Umbilical cord (tissue), 1 donor: ENCODE measurements at regions not wholly inside any gene's neighbourhood (a gene's known extent, or its start where the extent isn't known, plus 50 kb on each side); places are given as distances from the start of the nearest gene placed in this dataset.

ENCODE experiments used
- DNase-seq: peaks from one replicate; pipeline ENCODE4 v3.0.0-alpha.2; 2015; ENCODE audit warnings: low spot score

DNA sequence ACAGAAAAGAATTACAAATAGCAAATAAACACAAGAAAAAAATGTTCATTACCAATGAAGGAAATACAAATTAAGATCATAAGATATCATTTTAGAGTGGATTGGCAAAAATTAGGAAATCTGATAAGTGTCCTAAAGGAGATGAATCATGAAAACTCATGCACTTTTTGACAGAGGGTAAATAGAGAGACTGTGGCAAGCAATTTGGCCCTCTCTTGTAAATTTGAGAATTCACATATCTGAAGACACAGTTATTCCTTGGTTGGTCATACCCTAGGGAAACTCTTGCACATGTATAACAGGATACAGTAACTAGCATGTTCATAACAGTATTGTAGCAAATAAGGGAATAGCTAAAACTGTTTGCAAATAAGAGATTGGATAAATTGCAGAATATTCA, 246.0 kb upstream of the GADL1 start:
- no peak for DNase-seq

DNA sequence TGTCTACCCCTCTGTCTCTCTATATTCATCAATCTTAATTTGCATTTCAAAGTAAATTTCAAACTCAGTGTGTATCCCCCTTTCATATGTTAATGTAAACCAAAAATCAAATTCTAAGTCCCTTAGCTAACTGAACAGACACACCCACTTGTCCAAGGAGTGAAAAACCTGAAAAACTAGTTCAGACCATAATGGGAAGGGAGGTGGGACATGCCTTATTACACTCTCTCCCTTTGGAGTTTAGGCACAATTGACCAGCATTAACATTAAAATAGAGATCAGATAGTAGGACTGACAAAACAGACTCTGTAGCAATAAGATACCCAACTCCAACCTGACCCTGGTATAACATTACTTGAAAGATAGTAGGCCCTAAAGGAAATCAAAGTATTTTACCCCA, 247.7 kb upstream of the GADL1 start:
- no peak for DNase-seq

GRCh38 chr3:31142543-31142942, 248.1 kb upstream of the GADL1 start:
- DNase-seq: no peak

GRCh38 chr3:31145062-31145461, 250.6 kb upstream of the GADL1 start:
- DNase-seq: no peak

- DNase-seq: no peak
Observed at GRCh38 chr3:31147550-31147949, 253.1 kb upstream of the GADL1 start.

- DNase-seq: no peak
Observed at GRCh38 chr3:31157047-31157694, 262.7 kb upstream of the GADL1 start.

DNA sequence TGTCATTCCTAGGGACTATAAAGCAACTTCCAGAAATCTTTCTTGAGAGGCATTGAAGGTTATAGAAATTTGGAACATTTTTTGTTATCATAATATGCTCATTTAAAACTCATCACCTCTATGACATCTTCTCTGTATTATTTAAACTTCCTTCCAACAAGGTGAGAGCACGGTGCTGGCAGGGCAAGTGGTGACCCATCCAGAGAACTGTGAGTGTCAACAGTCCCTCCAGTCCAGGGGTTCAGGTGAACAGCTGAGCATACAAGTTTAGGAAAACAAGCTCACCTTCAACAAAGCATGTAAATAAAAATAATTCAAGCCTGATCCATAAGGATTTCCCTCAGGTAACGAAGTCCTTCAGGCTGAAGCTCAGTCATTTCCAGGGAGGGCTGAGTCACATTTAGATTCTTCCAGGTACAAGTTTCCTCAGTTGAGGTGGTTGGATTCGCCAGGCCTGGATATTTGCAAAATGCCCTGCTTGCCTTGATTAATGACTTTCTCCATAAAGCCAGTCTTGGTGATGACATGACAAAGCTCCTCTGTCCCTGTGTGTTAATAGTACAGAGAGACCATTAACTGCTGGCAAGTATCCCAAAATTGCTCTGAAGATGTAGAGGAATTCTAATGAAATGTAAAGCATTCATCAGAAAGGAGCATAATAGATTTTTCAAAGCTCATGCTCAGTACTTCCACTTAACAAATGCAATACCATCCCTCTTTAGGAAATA, 263.6 kb upstream of the GADL1 start:
- peak; percentile 47 for DNase-seq

- DNase-seq: no peak
Observed at GRCh38 chr3:31159331-31160039, 265.0 kb upstream of the GADL1 start.

GRCh38 chr3:31161889-31162288, 267.4 kb upstream of the GADL1 start:
- DNase-seq: no peak

GRCh38 chr3:31164381-31164780, 269.9 kb upstream of the GADL1 start:
- DNase-seq: no peak

DNA sequence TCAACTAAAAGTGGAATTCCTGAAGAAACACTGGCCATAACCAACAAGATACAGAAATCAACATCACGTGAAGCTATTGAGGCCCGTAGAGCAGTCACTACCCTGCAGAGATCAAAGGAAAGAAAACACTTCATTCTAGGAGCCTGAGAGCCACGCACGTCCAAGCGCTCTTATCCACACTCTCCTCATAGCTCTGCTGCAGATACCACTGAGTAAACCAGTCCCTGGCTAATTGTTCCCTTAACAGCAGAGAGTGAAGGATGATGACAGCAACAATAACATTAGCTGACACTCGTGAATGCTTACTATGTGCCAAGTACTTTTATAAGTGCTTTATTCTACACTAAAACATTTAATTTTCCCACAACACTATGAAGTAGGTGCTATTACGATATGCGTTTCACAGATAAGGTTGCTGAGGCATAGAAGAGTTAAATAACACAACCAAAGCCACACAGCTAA, 271.0 kb upstream of the GADL1 start:
- peak; percentile 63 for DNase-seq

- peak; percentile 66 for DNase-seq
Observed at GRCh38 chr3:31166249-31166885, 271.9 kb upstream of the GADL1 start.

- no peak for DNase-seq
Observed at GRCh38 chr3:31167666-31168065, 273.2 kb upstream of the GADL1 start.

- DNase-seq: no peak
Observed at GRCh38 chr3:31170932-31171670, 276.6 kb upstream of the GADL1 start.

DNA sequence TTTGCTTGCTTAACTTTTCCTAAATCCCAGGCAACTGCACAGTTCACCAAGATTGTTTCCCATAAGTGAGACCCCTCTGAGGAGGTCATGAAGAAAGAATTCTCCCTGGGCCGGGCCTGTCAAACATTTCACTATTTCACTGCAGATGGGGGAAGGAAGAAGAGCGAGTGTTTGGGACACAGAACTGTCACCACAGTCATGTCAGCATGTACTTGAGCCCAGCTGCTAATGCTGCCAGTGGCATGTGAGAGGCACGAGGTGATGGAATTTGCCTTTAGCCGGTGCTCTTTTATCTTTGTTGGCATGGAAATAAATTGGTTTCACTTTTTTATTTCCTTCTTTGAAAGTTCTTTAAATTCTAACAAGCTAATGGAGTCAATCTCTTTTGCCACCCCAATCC, 277.9 kb upstream of the GADL1 start:
- no peak for DNase-seq

DNA sequence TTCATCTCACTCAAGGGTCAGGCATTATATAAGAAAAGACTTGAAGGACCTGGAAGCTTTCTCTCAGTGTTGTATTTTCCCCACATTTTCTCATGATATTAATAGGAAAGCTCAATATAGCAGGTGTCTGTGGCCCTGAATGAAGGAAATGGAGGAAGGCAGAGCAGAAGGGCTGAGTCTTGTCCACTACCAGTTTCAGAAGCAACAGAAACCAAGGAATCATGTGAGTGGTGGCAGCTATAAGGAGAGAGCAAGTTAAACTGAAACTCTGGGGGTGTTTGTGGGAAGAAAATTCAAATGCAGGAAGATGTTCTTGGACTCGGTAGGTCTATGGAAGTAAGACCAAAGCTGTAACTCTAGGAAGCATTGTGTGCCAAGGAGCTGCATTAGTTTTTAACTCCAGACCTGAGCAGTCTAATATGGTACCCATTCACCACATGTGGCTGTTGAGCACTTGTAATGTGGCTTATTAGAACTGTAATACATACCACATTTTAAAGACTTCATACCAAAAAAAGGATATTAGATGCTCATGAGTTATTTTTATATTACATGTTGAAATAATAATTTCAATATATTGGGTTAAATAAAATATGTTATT, 278.8 kb upstream of the GADL1 start:
- DNase-seq: no peak

- no peak for DNase-seq
Observed at GRCh38 chr3:31174079-31174478, 279.6 kb upstream of the GADL1 start.

GRCh38 chr3:31176045-31176444, 281.6 kb upstream of the GADL1 start:
- DNase-seq: no peak

GRCh38 chr3:31178467-31178866, 284.0 kb upstream of the GADL1 start:
- no peak for DNase-seq

DNA sequence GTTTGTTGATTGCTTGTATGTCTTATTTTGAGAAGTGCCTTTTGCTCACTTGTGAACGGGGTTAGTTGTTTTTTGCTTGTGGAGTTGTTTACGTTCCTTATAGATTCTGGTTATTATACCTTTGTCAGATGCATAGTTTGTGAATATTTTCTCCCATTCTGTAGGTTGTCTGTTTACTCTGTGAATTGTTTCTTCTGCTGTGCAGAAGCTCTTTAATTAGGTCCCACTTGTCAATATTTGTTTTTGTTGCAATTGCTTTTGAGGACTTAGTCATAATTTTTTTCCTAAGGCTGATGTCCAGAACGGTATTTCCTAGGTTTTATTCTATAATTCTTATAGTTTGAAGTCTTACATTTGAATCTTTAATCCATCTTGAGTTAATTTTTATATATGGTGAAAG, 285.3 kb upstream of the GADL1 start:
- DNase-seq: no peak

DNA sequence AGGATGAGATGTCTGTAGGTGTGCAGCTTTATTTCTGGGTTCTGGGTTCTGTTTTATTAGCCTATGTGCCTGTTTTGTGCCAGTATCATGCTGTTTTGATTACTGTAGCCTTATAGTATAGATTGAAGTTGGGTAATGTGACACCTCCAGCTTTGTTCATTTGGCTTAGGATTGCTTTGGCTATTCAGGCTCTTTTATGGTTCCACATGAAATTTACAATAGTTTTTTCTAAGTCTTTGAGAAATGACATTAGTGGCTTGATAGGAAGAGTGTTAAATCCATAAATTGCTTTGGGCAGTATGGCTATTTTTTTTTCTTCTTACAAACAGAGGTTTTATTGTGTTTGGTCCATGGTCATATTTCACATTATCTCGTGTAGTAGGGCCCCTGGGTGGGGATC, 285.8 kb upstream of the GADL1 start:
- DNase-seq: no peak
